ENCODE measurements at regions not wholly inside any gene's neighbourhood (a gene's known extent, or its start where the extent isn't known, plus 50 kb on each side); places are given as distances from the start of the nearest gene placed in this dataset.

- DNase-seq: no peak
These were observed 1641.5 kb upstream of the ZEB2 start for GRCh38 chr2:146161256-146161882.

GRCh38 chr2:146158072-146158674, 1638.3 kb upstream of the ZEB2 start:
- DNase-seq: no peak

GRCh38 chr2:146147448-146148012, 1627.6 kb upstream of the ZEB2 start:
- no peak for DNase-seq

GRCh38 chr2:146143971-146144370, 1624.1 kb upstream of the ZEB2 start:
- no peak for DNase-seq

- no peak for DNase-seq
These were observed 1618.9 kb upstream of the ZEB2 start for GRCh38 chr2:146138820-146139219.

- DNase-seq: no peak
These were observed 1615.3 kb upstream of the ZEB2 start for GRCh38 chr2:146135245-146135644.

- DNase-seq: no peak
These were observed 1611.9 kb upstream of the ZEB2 start for GRCh38 chr2:146131785-146132184.

GRCh38 chr2:146131048-146131447, 1611.1 kb upstream of the ZEB2 start:
- no peak for DNase-seq

GRCh38 chr2:146130290-146130689, 1610.4 kb upstream of the ZEB2 start:
- DNase-seq: no peak

GRCh38 chr2:146129231-146129630, 1609.3 kb upstream of the ZEB2 start:
- no peak for DNase-seq

GRCh38 chr2:146128216-146128615, 1608.3 kb upstream of the ZEB2 start:
- DNase-seq: no peak

- no peak for DNase-seq
These were observed 1605.6 kb upstream of the ZEB2 start for GRCh38 chr2:146125551-146125950.

- DNase-seq: no peak
These were observed 1604.8 kb upstream of the ZEB2 start for GRCh38 chr2:146124741-146125140.

- DNase-seq: no peak
These were observed 1603.8 kb upstream of the ZEB2 start for GRCh38 chr2:146123714-146124113.

GRCh38 chr2:146123256-146123655, 1603.3 kb upstream of the ZEB2 start:
- DNase-seq: no peak

- DNase-seq: no peak
These were observed 1599.7 kb upstream of the ZEB2 start for GRCh38 chr2:146119586-146119985.

GRCh38 chr2:146108993-146109392, 1589.1 kb upstream of the ZEB2 start:
- no peak for DNase-seq

GRCh38 chr2:146094185-146094584, 1574.3 kb upstream of the ZEB2 start:
- no peak for DNase-seq

- DNase-seq: no peak
These were observed 1561.5 kb upstream of the ZEB2 start for GRCh38 chr2:146081459-146081858.

- no peak for DNase-seq
These were observed 1561.0 kb upstream of the ZEB2 start for GRCh38 chr2:146080925-146081324.

- no peak for DNase-seq
These were observed 1559.3 kb upstream of the ZEB2 start for GRCh38 chr2:146079216-146079615.

GRCh38 chr2:146077156-146077555, 1557.2 kb upstream of the ZEB2 start:
- DNase-seq: no peak

- DNase-seq: no peak
These were observed 1548.1 kb upstream of the ZEB2 start for GRCh38 chr2:146068051-146068450.

GRCh38 chr2:146048141-146048540, 1528.2 kb upstream of the ZEB2 start:
- DNase-seq: no peak
